NCI-H2196 treated with DMSO at 0.1 percent for 48 hours (cell line): ENCODE measurements at regions not wholly inside any gene's neighbourhood (a gene's known extent, or its start where the extent isn't known, plus 50 kb on each side); places are given as distances from the start of the nearest gene placed in this dataset.
"Not testable (repeated sequence)": the region's sequence is repeated elsewhere in the genome, so short reads cannot be mapped to it uniquely, and the experiment has no call there.

ENCODE experiments used
- DNase-seq: peaks from one replicate; lab custom pipeline; 2025; ENCODE audit not compliant: unreplicated experiment; lab: John Stamatoyannopoulos, UW

- no peak for DNase-seq
Observed at GRCh38 chr15:69757186-69757585, 304.6 kb downstream of the RPLP1 start.

- no peak for DNase-seq
Observed at GRCh38 chr15:69758291-69758771, 305.7 kb downstream of the RPLP1 start.

GRCh38 chr15:69758810-69759790 is 306.5 kb downstream of the RPLP1 start:
- DNase-seq, result no peak

DNA sequence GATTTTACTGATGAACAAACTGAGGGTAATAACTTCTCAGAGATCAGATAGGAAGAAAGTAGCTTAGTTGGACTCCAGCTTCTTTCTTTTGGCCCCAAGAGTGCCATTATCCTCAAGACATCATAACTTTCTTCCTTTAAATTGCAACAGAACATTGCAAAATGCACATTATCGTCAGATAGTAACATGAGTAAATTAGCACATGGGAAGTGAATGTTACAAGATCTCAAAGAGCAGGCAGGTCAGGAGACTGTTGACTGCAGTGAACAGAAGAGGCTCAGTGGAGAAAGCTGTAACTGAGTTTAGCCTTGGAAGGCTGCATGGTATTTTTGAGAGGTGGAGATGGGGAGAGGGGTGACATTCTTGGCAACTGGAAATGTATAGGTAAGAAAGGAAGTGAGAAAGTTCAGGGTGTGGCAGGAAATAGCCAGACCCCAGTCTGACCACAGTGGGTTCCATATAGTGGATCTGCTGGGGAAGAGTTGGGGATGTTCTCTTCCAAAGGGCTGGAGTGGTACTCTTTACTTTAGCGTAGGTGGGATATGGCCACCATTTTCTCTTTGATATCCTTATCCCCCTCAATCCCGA is 307.7 kb downstream of the RPLP1 start:
- no peak for DNase-seq

DNA sequence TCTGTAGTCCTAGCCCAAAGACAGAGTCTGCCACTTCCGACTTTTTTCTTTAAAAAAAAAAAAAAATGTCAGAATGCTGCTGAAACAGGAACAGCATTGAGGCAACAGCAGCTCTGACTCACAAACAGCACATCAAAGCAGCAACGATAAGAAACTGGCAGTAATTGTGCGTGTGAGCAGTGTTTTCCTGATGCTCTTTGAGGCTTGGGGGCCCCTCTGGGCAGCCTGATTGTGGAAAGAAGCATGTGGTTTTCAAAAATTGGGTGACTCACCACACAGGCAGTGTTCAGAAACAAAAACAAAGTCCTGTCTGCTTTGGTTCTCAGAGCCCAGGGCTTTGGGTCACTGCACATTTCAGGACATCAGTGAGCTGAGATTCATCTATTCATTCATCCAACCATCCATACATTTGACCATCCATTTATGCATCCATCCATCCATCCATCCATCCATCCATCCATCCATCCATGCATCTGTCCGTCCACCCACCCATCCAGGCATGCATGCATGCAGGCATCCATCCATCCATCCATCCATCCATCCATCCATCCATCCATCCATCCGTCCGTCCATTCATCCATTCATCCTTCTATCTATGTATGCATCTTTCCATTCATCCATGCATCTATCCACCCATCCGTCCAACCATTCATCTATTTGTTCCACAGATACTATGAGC is 308.4 kb downstream of the RPLP1 start:
- no peak for DNase-seq

DNA sequence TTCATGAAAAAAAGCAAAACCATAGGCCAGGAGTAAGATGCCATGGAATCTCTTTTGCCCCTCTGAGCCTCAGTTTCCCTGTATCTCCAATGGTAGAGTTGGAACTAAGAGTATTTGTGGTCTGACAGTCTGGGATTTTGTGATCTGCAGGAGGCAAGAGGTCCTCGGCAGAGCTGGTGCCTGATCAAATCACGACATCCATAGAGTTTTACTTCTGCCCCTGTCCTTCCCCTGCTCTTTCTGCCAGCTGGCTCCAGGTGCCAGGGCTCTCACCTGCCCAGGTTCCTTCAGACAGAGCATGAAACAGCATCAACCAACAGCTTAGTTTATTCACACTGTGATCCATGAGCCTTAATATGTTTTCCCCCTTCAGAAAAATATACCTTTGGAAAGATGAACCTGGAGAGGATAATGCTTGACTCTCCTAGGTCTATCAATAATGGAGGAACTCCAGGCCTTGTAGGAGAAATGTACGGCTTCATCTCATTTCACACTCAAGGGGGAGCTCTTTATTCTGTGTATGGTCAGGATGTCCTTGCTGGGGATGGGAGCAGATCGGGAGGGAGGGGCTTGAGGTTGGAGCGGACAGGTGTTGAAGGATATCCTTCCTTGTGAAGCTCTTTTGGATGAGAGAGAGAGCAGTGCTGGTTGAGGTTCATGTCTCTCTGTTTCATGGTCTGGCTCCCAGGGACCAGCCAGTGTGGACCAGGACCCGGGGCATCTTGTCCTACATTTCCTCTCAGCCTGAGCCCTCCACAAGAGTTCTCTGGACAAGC is 309.9 kb downstream of the RPLP1 start:
- peak; percentile 16 for DNase-seq

DNA sequence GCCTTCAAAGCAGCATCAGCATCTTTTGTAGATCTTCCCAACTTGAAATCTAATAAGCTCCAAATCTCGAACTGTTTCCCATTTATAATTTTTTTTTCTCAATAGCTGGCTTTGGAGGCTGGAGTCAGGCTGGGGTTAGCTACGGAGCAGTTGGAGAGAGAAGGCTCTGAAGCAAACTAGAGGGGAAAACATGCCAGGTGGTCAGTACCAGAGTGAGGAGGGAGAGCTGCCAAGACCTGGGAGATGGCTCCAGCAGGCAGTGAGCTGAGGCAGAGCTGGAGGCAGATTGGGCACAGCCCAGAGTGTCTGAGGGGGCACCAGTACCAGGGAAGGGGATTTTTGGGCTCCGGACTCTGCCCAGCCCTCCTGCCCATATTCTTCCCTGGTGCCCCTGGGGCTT is 311.2 kb downstream of the RPLP1 start:
- no peak for DNase-seq

DNA sequence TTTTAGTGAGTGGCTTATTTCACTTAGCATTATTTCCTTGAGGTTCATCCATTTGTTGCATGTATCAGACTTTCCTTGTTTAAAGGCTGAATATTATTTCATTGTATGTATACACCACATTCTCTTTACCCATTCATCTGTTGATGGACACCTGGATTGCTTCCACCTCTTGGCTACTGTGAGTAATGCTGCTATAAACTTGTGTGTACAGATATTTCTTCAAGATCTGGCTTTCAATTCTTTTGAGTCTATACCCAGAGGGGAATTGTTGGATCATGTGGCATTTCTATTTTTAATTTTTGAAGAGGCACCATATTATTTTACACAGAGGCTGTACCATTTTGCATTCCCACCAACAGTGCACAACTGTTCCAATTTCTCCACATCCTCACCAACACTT is 313.5 kb downstream of the RPLP1 start:
- no peak for DNase-seq

DNA sequence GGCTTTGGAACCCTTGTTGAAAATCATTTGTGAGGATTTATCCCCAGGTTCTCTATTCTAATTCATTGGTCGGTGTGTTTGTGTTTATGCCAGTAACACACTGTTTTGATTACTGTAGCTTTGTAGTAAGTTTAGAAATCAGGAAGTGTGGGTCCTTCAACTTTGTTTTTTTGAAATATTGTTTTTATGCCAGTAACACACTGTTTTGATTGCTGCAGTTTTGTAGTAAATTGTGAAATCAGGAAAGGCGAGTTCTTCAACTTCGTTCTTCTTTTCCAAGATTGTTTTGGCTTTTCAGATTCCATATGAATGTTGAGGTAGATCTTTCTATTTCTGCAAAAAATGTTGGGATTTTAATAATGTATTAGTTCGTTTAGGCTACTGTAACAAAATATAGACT is 314.6 kb downstream of the RPLP1 start:
- no peak for DNase-seq

- DNase-seq, result not testable (repeated sequence)
Observed at GRCh38 chr15:69769336-69769735, 316.7 kb downstream of the RPLP1 start.

GRCh38 chr15:69774258-69774657 is 321.6 kb downstream of the RPLP1 start:
- DNase-seq, result not testable (repeated sequence)

DNA sequence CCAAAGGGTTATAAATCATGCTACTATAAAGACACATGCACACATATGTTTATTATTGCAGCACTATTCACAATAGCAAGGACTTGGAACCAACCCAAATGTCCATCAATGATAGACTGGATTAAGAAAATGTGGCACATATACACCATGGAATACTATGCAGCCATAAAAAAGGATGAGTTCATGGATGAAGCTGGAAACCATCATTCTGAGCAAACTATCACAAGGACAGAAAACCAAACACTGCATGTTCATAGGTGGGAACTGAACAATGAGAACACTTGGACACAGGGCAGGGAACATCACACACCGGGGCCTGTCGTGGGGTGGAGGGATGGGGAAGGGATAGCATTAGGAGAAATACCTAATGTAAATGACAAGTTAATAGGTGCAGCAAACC is 322.1 kb downstream of the RPLP1 start:
- not testable (repeated sequence) for DNase-seq

DNA sequence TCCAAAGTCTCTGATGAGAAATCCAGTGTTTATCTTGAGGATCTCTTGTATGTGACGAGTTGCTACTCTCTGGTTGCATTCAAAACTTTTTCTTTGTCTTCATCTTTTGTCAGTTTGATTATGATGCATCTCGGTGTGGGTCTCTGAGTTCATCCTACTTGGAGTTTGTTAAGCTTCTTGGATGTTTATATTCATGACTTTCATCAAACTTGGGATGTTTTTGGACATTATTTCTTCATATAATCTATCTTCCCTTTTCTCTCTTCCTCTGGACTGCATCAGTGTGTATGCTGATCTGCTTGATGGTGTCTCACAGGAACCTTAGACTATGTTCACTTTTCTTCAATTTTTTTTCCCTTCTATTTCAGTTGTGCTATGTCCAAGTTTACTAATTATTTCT is 320.4 kb downstream of the TLE3 start:
- no peak for DNase-seq

DNA sequence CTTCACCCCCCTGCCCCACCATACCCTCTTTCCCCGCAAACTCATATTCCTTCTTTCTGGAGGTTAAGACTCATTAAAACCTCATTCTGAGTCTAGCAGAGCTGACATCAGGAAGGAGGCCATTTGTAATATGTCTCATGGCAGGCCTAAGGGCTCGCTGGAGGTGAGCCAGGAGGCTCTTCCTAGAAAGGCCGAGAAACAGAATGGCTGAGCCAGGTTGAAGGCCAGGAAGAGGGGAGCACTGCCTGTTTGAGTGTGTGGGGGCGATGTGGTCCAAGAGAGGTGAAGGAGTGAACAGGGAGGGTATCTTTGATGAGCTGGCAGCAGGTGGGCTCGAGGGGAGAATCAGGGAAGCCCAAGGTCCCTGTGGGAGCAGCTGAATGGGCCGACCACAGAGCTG is 317.3 kb downstream of the TLE3 start:
- DNase-seq, result no peak

DNA sequence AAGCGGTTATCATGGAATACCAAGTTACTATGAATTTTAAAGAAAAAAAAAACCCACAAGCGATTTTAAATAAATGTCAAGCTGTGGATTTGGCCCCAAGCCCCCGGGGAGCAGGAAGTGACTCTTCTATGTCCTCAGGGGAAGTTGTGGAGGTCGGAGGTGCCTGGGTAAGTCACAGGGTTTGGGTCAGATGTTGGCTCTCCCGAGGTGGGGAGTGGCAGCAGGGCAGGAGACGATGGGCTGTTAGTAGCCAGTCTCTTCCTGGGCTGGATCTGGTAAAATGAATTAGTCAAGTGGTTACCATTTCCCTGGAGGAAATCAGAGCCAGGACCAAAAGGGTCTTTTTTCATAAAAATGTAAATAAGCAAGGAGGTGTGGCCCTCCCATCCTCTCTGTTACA is 316.7 kb downstream of the TLE3 start:
- no peak for DNase-seq

- DNase-seq, result no peak
Observed at GRCh38 chr15:69781411-69782125, 316.1 kb downstream of the TLE3 start.

DNA sequence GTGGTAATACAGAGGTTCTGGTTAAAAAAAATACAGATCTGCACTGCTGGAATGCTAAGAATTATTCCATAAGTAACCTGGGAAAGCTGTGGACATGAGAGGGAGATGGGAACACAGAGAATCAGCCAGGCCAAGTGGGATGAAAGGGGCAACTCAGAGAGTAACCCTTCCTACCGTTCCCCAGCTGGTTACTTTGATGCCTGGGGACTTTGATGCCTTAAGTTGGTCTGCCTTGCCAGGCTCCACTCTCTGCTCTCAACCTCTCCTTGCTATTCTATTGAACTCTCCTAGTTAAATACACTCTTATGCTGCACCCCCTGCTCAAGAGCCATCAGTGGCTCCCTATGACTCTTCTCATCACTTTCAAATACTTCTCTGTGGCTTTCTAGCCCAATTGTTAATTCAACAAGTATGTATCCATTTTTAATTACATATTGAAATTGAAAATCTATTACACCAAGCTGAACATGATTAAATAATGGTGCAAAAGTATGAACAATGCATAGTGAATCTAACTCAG is 315.5 kb downstream of the TLE3 start:
- no peak for DNase-seq

DNA sequence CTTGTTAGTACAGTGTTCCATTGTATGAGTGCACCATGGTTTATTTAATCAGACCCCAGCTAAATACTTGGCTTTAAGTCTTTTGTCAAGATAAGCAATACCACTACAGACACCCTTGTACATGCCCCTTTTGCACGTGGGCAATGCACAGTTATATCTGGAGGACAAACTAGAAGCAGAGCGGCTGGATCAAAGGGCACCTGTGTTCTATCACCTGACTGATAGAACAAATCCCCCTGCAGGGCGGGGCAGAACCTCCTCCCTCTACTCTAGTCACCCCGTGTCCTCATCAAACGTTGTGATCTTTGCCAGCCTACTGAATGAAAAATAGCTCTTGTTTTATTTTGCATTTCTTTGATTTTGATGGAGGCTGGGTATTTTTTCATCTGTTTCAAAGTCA is 314.9 kb downstream of the TLE3 start:
- DNase-seq, result no peak

- DNase-seq, result no peak
Observed at GRCh38 chr15:69783211-69783610, 314.5 kb downstream of the TLE3 start.
